HG02870 (cell line): ENCODE measurements at regions not wholly inside any gene's neighbourhood (a gene's known extent, or its start where the extent isn't known, plus 50 kb on each side); places are given as distances from the start of the nearest gene placed in this dataset.
A peak's percentile ranks its signal among the peaks of the same experiment; 100 is the strongest.
"Not testable (repeated sequence)": the region's sequence is repeated elsewhere in the genome, so short reads cannot be mapped to it uniquely, and the experiment has no call there.

ENCODE experiments used
- ATAC-seq: cut with Tn5 transposase; IDR thresholded peaks from one replicate; pipeline ENCODE4 v1.9.1; 2021; ENCODE audit warnings: mild to moderate bottlenecking, moderate library complexity; ENCODE audit not compliant: unreplicated experiment

DNA sequence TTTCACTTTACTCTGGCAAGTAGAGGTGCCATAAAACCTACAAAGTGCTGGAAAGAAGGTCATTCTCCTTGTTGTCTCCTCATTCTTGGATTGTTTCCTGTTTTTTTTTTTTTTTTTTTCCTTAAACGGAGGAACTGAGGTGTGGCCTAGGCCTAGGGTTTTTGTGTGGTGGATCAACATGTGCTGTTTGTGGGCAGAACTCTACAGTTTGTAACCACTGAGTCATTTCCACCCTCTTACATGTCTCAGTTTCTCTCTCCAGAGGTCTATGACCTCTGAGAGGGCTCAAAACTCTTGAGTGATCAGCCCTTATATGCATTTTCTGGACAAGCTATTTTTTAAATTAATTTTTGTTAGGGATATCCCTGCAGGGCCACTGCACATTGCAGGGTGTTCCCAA, 296.0 kb downstream of the PPP1R3A start:
- ATAC-seq, result no peak

DNA sequence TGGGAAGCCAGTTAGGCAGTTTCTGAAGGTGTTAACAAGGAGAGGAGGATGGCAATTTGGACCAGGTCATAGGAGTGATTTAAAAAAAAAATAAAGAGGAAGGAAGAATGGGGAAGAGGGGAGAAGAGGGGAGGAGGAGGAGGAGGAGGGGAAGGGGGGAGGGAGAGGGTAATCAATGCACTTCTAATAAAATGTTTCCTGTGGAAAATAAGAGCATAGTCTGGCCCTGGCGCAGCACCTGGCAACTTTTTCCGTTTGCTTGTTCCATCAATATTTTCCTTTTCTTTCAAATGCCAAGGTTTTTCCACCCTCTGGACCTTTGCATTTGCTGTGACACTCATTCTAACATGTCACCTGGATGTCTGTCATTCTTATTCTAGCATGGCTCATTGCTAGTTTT, 308.2 kb downstream of the PPP1R3A start:
- no peak for ATAC-seq

GRCh38 chr7:113608782-113609181, 310.0 kb downstream of the PPP1R3A start:
- no peak for ATAC-seq

DNA sequence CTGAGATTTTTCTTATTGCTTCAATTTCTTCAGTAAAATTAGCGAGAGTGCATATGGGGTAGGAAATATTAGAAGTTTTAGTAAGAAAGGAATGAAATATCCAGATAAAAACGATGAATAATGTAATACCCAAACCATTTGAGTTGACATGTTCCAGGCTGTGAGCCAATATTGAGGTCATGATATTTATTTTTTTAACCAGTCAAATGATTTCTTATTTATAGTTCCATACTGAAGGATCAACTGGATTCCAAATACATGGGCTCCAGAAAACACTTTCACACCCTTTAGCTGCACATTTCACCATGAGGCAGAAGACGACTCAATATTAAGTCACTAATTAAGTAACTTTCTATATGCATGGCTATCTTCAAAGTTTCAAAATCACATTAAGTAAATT, 312.5 kb downstream of the PPP1R3A start:
- ATAC-seq, result no peak

- not testable (repeated sequence) for ATAC-seq
Measured at GRCh38 chr7:113600428-113600827, 318.4 kb downstream of the PPP1R3A start.

DNA sequence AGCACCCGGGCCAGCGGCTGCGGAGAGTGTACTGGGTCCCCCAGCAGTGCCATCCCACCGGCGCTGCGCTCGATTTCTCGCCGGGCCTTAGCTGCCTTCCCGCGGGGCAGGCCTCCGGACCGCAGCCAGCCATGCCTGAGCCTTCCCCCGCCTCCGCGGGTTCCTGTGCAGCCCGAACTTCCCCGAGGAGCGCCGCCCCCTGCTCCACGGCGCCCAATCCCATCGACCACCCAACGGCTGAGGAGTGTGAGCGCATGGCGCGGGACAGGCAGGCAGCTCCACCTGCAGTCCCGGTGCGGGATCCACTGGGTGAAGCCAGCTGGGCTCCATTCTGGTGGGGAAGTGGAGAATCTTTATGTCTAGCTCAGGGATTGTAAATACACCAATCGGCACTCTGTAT, 325.4 kb downstream of the PPP1R3A start:
- ATAC-seq, result not testable (repeated sequence)

DNA sequence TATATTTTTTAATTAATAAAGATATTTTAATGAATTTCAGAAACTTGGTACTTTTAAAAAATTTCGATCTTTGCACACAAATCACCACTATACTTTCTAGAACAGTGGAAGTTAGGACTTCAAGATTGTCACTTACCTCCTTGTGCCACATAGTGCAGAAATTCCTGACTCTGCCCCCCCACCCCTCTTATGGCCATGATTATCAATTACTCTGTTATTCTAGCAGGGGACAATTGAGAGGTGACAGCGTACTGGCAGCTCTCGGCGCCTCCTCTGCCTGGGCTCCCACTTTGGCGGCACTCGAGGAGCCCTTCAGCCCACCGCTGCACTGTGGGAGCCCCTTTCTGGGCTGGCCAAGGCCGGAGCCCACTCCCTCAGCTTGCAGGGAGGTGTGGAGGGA, 325.9 kb downstream of the PPP1R3A start:
- not testable (repeated sequence) for ATAC-seq

GRCh38 chr7:113582471-113582870, 336.3 kb downstream of the PPP1R3A start:
- ATAC-seq, result no peak

GRCh38 chr7:113563257-113563656, 355.6 kb downstream of the PPP1R3A start:
- not testable (repeated sequence) for ATAC-seq

- no peak for ATAC-seq
Measured at GRCh38 chr7:113562801-113563200, 356.0 kb downstream of the PPP1R3A start.

DNA sequence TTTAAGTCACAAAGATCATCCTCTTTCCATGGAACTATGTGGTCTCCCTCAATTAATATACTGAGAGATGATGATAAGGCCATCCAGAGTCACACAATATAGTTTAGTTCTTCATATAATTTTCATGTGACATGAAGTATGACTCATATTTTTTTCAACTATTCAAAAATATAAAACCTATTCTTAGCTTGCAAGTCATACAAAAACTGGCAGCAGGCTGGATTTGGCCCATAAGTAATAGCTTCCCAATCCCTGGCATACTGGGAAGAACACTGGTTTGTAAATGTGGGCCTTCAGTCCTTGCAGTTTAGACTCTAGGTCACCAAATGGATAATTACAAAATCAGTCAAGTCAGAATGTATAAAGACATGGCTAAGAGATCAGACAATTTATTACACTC, 356.6 kb downstream of the PPP1R3A start:
- ATAC-seq, result no peak

- no peak for ATAC-seq
Measured at GRCh38 chr7:113561446-113561845, 357.4 kb downstream of the PPP1R3A start.

DNA sequence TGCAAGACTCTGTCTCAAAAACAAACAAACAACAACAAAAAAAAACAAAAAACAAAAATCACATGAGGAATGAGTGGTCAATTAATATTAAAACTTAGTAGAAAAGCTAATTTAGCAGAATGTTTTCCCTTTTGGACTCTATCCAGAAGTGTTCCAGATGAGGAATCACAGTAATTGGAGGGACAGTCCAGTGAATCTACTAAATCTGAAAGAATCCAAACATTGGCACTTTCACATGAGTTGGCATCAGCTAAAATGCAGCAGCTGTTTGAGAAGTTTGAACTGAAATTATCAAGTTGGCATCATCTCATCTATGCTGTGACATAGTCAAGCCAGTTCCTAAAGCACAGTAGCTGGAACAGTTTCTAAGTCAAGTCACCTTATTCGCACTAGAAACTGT, 367.8 kb downstream of the PPP1R3A start:
- ATAC-seq, result no peak

DNA sequence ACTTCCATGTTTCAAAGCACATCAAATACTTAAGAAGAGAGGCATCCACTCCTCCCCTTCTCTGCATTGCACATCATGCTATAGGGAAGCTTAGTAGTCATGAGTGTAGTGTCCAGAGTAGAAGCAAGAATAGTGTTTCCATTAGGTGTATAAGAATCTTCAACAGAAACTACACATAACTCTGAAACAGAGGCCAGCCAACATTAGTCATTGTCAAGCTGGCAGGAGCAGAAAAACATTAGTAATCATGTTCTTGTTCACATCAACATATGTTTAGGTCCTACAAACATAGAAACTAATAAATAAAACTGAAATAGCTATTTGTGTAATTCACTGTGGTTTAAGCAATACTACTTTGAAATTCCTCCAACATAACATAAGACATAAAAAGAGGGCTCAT, 370.2 kb downstream of the PPP1R3A start:
- peak; percentile 42 for ATAC-seq

- ATAC-seq, result no peak
Measured at GRCh38 chr7:113548137-113548536, 370.7 kb downstream of the PPP1R3A start.

GRCh38 chr7:113521468-113521867, 397.3 kb downstream of the PPP1R3A start:
- ATAC-seq, result no peak

GRCh38 chr7:113519472-113519871, 399.3 kb downstream of the PPP1R3A start:
- ATAC-seq, result no peak

DNA sequence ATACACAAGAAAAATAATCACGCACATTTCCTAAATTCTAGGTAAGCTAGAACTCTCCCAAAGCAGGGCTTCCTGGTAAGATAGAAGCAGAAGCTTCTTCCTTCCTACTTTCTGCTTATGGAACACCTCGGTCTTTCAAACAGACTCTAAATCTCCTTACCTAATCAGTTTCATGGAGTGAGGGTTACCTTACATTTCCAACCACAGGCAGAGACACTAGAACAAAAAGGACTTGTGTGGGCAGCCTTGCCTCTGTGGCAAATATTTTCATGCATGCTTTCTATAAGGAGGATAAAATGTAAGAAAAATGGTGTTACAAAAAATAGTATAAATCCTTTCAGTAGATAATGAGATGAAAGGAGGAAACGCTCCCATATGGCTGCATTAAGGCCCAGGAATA, 386.3 kb upstream of the SMIM30 start:
- no peak for ATAC-seq

- no peak for ATAC-seq
Measured at GRCh38 chr7:113504142-113504541, 385.8 kb upstream of the SMIM30 start.

DNA sequence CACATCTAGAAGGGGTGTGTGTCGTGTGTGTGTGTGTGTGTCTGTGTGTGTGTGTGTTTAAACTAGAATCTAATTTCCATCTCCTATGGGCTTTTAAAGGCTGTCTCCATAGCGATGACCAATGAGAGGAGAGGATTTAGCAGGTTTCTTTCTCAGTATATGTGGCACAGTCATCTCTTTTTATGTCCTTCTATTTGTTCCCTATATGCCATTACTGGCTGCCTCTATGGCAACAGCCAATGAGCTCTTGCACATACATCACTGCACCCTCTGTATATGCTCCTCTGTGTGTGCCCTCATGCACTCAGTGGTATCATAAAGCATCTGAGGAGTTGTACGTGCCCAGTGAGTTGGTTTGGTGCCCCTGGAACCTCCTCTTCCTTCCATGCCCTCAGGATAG, 378.2 kb upstream of the SMIM30 start:
- not testable (repeated sequence) for ATAC-seq

DNA sequence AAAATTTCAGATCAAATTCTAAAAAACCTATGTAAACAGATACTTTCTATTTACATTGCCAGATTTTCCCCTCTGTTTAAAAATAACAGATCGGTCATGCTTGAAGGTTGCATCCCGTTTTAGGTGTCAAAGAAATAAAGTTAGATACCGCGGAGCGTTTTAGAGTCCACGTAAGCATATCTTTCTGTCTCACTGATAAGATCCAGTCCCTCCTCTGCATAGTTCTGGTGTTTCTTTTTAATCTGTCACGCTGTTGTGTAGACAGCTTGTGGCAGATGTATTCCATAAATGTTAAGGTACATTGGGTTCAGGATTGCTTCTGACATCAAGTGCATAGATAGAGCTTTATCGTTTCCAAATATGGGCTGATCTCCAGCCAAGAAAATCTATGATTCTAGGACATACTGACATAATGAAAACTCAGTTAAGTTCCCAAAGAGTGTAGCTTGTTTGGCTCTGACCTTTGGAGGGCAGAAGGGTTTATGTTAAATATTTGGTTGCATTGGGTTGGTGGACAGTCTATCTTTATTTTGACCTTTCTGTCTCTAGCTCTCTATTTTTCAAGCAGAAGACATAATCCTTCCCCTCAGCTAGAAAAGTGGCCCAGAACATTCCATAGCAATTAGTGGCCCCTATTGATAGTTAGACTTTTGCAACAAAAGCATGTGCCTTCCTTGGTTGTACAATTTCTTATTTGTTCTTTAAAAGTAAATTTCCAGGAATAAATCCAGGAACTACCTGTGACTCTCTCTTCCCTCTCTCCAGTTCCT, 376.6 kb upstream of the SMIM30 start:
- not testable (repeated sequence) for ATAC-seq

- no peak for ATAC-seq
Measured at GRCh38 chr7:113491305-113491704, 373.0 kb upstream of the SMIM30 start.
